Mesenchymal stem cell (in vitro differentiated cells and primary cell): ENCODE measurements at regions not wholly inside any gene's neighbourhood (a gene's known extent, or its start where the extent isn't known, plus 50 kb on each side); places are given as distances from the start of the nearest gene placed in this dataset.
"Not testable (repeated sequence)": the region's sequence is repeated elsewhere in the genome, so short reads cannot be mapped to it uniquely, and the experiment has no call there.

Experiments used
- DNase-seq: peaks from one replicate; pipeline ENCODE4 v3.0.0-alpha.2; 2013
- H2AFZ ChIP-seq: one replicate; pipeline ENCODE4 v1.6.1; 2013; ENCODE audit warnings: low read depth, mild to moderate bottlenecking, control low read depth, inconsistent platforms, low read length, moderate library complexity
- H2AK5ac ChIP-seq: 2 replicates; pipeline ENCODE4 v1.6.1; 2013; ENCODE audit warnings: low read length, moderate library complexity, mild to moderate bottlenecking, inconsistent platforms; ENCODE audit not compliant: severe bottlenecking
- H2BK120ac ChIP-seq: one replicate; pipeline ENCODE4 v1.6.1; 2013; ENCODE audit warnings: low read depth, mild to moderate bottlenecking, inconsistent platforms, low read length, moderate library complexity
- H2BK12ac ChIP-seq, 2 experiments: one replicate each; pipeline ENCODE4 v1.6.1; 2013; ENCODE audit warnings: inconsistent platforms in 2 of 2, low read length in 2 of 2, mild to moderate bottlenecking in 2 of 2, moderate library complexity in 2 of 2, control low read depth in 1 of 2
- H2BK15ac ChIP-seq: one replicate; pipeline ENCODE4 v1.6.1; 2013; ENCODE audit warnings: mild to moderate bottlenecking, low read depth, inconsistent platforms; ENCODE audit not compliant: poor library complexity, severe bottlenecking
- H2BK5ac ChIP-seq: 2 replicates; pipeline ENCODE4 v1.6.1; 2013; ENCODE audit warnings: low read depth, mild to moderate bottlenecking, low read length, control low read depth, inconsistent platforms; ENCODE audit not compliant: poor library complexity, severe bottlenecking
- H3K14ac ChIP-seq, 2 experiments: one replicate each; pipeline ENCODE4 v1.6.1; 2013; ENCODE audit warnings: inconsistent platforms in 2 of 2, low read length in 2 of 2, control low read depth in 1 of 2, mild to moderate bottlenecking in 1 of 2, moderate library complexity in 1 of 2
- H3K18ac ChIP-seq, 2 experiments: one replicate each; pipeline ENCODE4 v1.6.1; 2013; ENCODE audit warnings: inconsistent platforms in 2 of 2, low read length in 2 of 2, control low read depth in 1 of 2, low read depth in 1 of 2, mild to moderate bottlenecking in 1 of 2
- H3K23ac ChIP-seq, 2 experiments: one replicate each; pipeline ENCODE4 v1.6.1; 2013; ENCODE audit warnings: inconsistent platforms in 2 of 2, low read length in 2 of 2, mild to moderate bottlenecking in 2 of 2, moderate library complexity in 2 of 2, control low read depth in 1 of 2
- H3K27ac ChIP-seq: 2 replicates; pipeline ENCODE4 v1.5.1; 2013; ENCODE audit warnings: mild to moderate bottlenecking, moderate library complexity, low read length, control low read depth, inconsistent platforms; ENCODE audit not compliant: poor library complexity, severe bottlenecking
- H3K27me3 ChIP-seq, 2 experiments: 2 replicates each; pipeline versions ENCODE4 v1.6.1 to v1.7.0; 2013; ENCODE audit warnings: low read length in 2 of 2, mild to moderate bottlenecking in 2 of 2, moderate library complexity in 2 of 2, control low read depth in 1 of 2, inconsistent platforms in 1 of 2; ENCODE audit not compliant: control insufficient read depth in 1 of 2, insufficient read depth in 1 of 2
- H3K36me3 ChIP-seq, 2 experiments: 2 replicates each; pipeline versions ENCODE4 v1.6.1 to v1.7.0; 2013; ENCODE audit warnings: low read length in 2 of 2, control low read depth in 1 of 2, inconsistent platforms in 1 of 2, low read depth in 1 of 2, mild to moderate bottlenecking in 1 of 2; ENCODE audit not compliant: insufficient read depth in 2 of 2, control insufficient read depth in 1 of 2
- H3K4ac ChIP-seq, 2 experiments: one replicate each; pipeline ENCODE4 v1.6.1; 2013; ENCODE audit warnings: inconsistent platforms in 2 of 2, low read length in 2 of 2, mild to moderate bottlenecking in 2 of 2, moderate library complexity in 2 of 2, control low read depth in 1 of 2, low read depth in 1 of 2
- H3K4me1 ChIP-seq: 2 replicates; pipeline ENCODE4 v1.6.1; 2013; ENCODE audit warnings: low read depth, low read length, control low read depth; ENCODE audit not compliant: control insufficient read depth, insufficient read depth
- H3K4me2 ChIP-seq: 2 replicates; pipeline ENCODE4 v1.6.1; 2013; ENCODE audit warnings: low read length, mild to moderate bottlenecking, inconsistent platforms; ENCODE audit not compliant: poor library complexity, severe bottlenecking
- H3K4me3 ChIP-seq, 2 experiments: 2 replicates each; pipeline versions ENCODE4 v1.5.1 to v1.7.0; 2013; ENCODE audit warnings: low read length in 2 of 2, mild to moderate bottlenecking in 2 of 2, control low read depth in 1 of 2, low read depth in 1 of 2; ENCODE audit not compliant: insufficient read depth in 1 of 2
- H3K79me1 ChIP-seq: replicated peaks from 2 replicates; pipeline ENCODE4 v1.6.1; 2013; ENCODE audit warnings: mild to moderate bottlenecking, control low read depth, low read length, inconsistent platforms; ENCODE audit not compliant: poor library complexity, severe bottlenecking
- H3K9ac ChIP-seq: 2 replicates; pipeline ENCODE4 v1.7.0; 2013; ENCODE audit warnings: mild to moderate bottlenecking, low read length, moderate library complexity
- H3K9me3 ChIP-seq: 2 replicates; pipeline ENCODE4 v1.7.0; 2013; ENCODE audit warnings: mild to moderate bottlenecking, low read length; ENCODE audit not compliant: control insufficient read depth
- H4K8ac ChIP-seq: one replicate; pipeline ENCODE4 v1.6.1; 2013; ENCODE audit warnings: inconsistent platforms, mild to moderate bottlenecking, low read length, moderate library complexity
- H4K91ac ChIP-seq: one replicate; pipeline ENCODE4 v1.6.1; 2013; ENCODE audit warnings: mild to moderate bottlenecking, low read length, inconsistent platforms
- WGBS: methylation state at CpG from one replicate; pipeline ENCODE4 v1.1.7; 2013; ENCODE audit warnings: mixed read lengths; 5-methylcytosine and 5-hydroxymethylcytosine counted together

DNA sequence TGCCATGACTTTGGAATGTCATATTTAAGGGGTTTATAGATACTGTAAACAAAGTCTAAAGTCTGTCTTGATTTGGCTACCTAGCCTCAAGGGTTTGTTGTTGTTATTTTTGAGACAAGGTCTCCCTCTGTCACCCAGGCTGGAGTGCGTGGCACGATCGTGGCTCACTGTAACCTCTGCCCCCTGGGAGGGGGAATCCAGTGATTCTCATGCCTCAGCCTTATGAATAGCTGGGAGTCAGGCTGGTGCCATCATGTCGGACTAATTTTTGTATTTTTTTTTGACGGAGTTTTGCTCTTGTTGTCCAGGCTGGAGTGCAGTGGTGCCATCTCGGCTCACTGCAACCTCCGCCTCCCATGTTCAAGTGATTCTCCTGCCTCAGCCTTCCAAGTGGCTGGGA is 82.2 kb upstream of the RHOU start:
- not testable (repeated sequence) for H2BK5ac ChIP-seq, H3K23ac ChIP-seq, H3K4me1 ChIP-seq, H2BK12ac ChIP-seq, H2BK120ac ChIP-seq, H3K14ac ChIP-seq, H3K27ac ChIP-seq, H4K91ac ChIP-seq, H4K8ac ChIP-seq, H2BK15ac ChIP-seq, H3K18ac ChIP-seq, H3K4me3 ChIP-seq, H3K9me3 ChIP-seq, H3K4ac ChIP-seq, H2AK5ac ChIP-seq, H3K9ac ChIP-seq, H2AFZ ChIP-seq, DNase-seq, H3K4me2 ChIP-seq
- Histone ChIP-seq H3K27me3 (peaks cover 0 to 20% of the 10 kb centered on the region in 2 experiments), H3K36me3 (peaks cover 0 to 12% of the 10 kb centered on the region in 2 experiments), H3K79me1 (peaks cover 16% of the 10 kb centered on the region)
- 94% methylated on average over 7 of the region's 7 CpGs for WGBS

DNA sequence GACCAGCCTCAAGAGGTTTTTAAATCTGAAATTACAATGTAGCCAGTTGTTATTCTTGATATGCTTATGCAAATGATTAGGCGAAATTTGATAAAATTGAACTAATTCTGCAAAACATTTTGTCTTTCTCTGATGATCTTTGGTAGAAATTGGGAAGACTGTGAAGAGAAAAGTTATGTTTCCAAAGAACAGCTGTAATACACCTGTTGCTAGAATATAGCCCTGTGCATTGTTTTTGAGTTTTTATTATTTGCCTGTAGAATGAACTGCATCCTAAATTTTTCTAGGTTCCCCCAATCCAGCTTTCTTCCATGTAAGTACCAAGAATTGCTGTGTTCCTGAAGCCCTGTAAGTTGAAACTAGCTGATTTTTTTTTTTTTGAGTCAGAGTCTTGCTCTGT is 81.5 kb upstream of the RHOU start:
- Histone ChIP-seq H2BK120ac (no peak overlapping the region), H3K4me2 (no peak overlapping the region), H3K23ac (no peak overlapping the region), H2BK12ac (no peak overlapping the region), H3K27ac (no peak overlapping the region), H3K18ac (no peak overlapping the region), H3K27me3 (peaks cover 0 to 13% of the 10 kb centered on the region in 2 experiments), H3K4me1 (peaks cover 5% of the 10 kb centered on the region), H3K4me3 (no peak overlapping the region), H2AFZ (no peak overlapping the region), H3K9ac (no peak overlapping the region), H3K14ac (no peak overlapping the region), H2BK15ac (no peak overlapping the region), H3K4ac (no peak overlapping the region), H3K79me1 (peaks cover 16% of the 10 kb centered on the region), H3K36me3 (peaks cover 0 to 12% of the 10 kb centered on the region in 2 experiments), H4K8ac (no peak overlapping the region), H4K91ac (no peak overlapping the region), H2BK5ac (no peak overlapping the region), H2AK5ac (no peak overlapping the region), H3K9me3 (no peaks in the 10 kb centered on the region)
- 100% methylated on average over 1 of the region's 1 CpG for WGBS
- DNase-seq: no peak

DNA sequence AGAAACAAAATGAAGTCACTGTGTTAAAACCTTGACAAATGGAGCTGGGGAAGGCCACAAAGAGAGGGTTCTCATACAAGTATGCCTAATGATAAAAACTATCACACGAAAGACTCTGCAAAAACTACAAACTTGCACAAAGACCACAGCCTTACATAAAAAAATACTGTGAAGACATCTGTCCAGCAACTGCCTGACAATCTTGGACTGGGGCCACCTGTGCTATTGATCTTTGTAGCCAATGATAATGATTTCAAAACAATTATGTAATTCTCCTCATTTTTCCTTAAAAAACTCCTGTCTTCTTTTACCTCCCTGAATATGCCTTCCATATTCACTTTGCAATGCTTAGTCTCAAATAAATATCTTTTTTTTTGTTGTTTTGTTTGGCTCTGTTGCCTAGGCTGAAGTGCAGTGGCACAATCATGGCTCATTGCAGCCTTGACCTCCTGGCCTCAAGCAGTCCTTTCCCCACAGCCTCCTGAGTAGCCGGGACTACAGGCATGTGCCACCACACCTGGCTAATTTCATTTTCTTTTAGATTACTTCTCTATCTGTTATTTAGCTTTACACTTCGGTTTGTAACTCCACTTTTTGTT is 79.4 kb upstream of the RHOU start:
- Histone ChIP-seq H4K91ac (no peak overlapping the region), H2BK120ac (no peak overlapping the region), H3K4ac (no peak overlapping the region), H2AFZ (no peak overlapping the region), H3K9ac (no peak overlapping the region), H4K8ac (no peak overlapping the region), H3K4me1 (no peaks in the 10 kb centered on the region), H2BK5ac (no peak overlapping the region), H3K9me3 (no peaks in the 10 kb centered on the region), H2AK5ac (no peak overlapping the region), H3K18ac (no peak overlapping the region), H3K36me3 (peaks cover 0 to 4% of the 10 kb centered on the region in 2 experiments), H2BK15ac (no peak overlapping the region), H3K4me2 (no peak overlapping the region), H3K14ac (no peak overlapping the region), H3K4me3 (no peak overlapping the region), H2BK12ac (no peak overlapping the region), H3K27me3 (no peaks in the 10 kb centered on the region), H3K79me1 (peaks cover 5% of the 10 kb centered on the region), H3K23ac (no peak overlapping the region), H3K27ac (no peak overlapping the region)
- 70% methylated on average over 3 of the region's 3 CpGs for WGBS
- DNase-seq: no peak

DNA sequence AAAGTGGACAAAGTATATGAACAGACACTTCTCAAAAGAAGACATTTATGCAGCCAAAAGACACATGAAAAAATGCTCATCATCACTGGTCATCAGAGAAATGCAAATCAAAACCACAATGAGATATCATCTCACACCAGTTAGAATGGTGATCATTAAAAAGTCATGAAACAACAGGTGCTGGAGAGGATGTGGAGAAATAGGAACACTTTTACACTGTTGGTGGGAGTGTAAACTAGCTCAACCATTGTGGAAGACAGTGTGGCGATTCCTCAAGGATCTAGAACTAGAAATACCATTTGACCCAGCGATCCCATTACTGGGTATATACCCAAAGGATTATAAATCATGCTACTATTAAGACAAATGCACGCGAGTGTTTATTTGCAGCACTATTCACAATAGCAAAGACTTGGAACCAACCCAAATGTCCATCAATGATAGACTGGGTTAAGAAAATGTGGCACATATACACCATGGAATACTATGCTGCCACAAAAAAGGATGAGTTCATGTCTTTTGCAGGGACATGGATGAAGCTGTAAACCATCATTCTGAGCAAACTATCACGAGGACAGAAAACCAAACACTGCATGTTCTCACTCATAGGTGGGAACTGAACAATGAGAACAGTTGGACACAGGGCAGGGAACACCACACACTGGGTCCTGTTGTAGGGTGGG is 73.1 kb upstream of the RHOU start:
- H3K4me1 ChIP-seq, H3K4me3 ChIP-seq, H2AFZ ChIP-seq, H3K9ac ChIP-seq, H3K18ac ChIP-seq, H3K9me3 ChIP-seq, H2BK12ac ChIP-seq, H2BK15ac ChIP-seq, H2AK5ac ChIP-seq, H3K27me3 ChIP-seq, H3K14ac ChIP-seq, H2BK5ac ChIP-seq, H3K79me1 ChIP-seq, H3K4me2 ChIP-seq, H3K23ac ChIP-seq, H3K27ac ChIP-seq, H3K4ac ChIP-seq, H4K91ac ChIP-seq, H4K8ac ChIP-seq, DNase-seq, H2BK120ac ChIP-seq, H3K36me3 ChIP-seq: not testable (repeated sequence)
- WGBS: 100% methylated on average over 1 of the region's 5 CpGs
